Spleen (tissue), 7 donors: ENCODE measurements at regions not wholly inside any gene's neighbourhood (a gene's known extent, or its start where the extent isn't known, plus 50 kb on each side); places are given as distances from the start of the nearest gene placed in this dataset.

Source experiments
- CTCF ChIP-seq, 11 experiments: fragments of 200-600 bp in 7 of 11; fragments of 450-650 bp in 4 of 11; sonication (generic) in 4 of 11; IDR thresholded peaks in 8 of 11; conservative IDR thresholded peaks in 3 of 11; 1 replicate in 7 of 11; 2 replicates in 4 of 11; pipeline versions ENCODE4 v1.4.0 to v1.8.0; 2016 to 2021; ENCODE audit warnings: antibody characterized with exemption in 11 of 11, inconsistent platforms in 4 of 11, mild to moderate bottlenecking in 1 of 11
- POLR2AphosphoS5 ChIP-seq, 3 donors: sonication (generic); formaldehyde crosslinking; IDR thresholded peaks; one replicate each; pipeline ENCODE4 v1.5.1; 2017; ENCODE audit warnings: antibody characterized with exemption in 3 of 3
- donor health status: DM: no; HTN: no; CAD: no; lungs with moderate emphysema.
- donor health status: DM: no; HTN: no; CAD: no.
- donor health status: DM: no; HTN: no; CAD: no.

GRCh38 chr10:113304726-113305125 is 248.1 kb upstream of the HABP2 start:
- no peak for TF ChIP-seq CTCF (IDR thresholded peaks at IDR 0.05 in 8 of 11, conservative IDR thresholded peaks at IDR 0.05 in 3 of 11)
- no peak for TF ChIP-seq POLR2AphosphoS5 (IDR thresholded peaks at IDR 0.05)
